ENCODE measurements at regions not wholly inside any gene's neighbourhood (a gene's known extent, or its start where the extent isn't known, plus 50 kb on each side); places are given as distances from the start of the nearest gene placed in this dataset.

DNA sequence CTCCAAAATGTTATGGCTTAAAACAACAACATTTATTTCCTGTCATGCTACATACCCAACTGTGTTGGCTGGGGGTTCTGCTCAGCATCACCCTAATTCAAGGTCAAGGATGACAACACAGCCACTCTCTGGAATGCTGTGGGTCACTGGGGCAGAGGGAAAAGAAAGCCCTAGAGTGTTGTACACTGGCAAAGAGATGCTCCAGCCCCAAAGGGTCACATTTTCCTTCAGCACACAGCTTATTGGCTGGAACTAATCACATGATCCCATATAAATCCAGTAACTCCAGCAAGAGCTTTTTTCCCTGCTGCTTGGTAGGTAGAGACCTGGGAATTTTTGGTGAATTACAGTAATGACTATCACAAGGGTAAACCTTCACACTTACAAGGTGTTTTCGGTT lies 1041.4 kb downstream of the NTRK3 start (continued):
- TF ChIP-seq POLR2AphosphoS5 (IDR thresholded peaks at IDR 0.05; ENCODE audit: low read depth, low read length) (no peak), ARNTL (CRISPR knock-in tag; IDR thresholded peaks at IDR 0.05) (no peak), SOX5 (CRISPR knock-in tag; IDR thresholded peaks at IDR 0.05; ENCODE audit: borderline replicate concordance) (no peak)
- TF ChIP-seq, protein P1, sequence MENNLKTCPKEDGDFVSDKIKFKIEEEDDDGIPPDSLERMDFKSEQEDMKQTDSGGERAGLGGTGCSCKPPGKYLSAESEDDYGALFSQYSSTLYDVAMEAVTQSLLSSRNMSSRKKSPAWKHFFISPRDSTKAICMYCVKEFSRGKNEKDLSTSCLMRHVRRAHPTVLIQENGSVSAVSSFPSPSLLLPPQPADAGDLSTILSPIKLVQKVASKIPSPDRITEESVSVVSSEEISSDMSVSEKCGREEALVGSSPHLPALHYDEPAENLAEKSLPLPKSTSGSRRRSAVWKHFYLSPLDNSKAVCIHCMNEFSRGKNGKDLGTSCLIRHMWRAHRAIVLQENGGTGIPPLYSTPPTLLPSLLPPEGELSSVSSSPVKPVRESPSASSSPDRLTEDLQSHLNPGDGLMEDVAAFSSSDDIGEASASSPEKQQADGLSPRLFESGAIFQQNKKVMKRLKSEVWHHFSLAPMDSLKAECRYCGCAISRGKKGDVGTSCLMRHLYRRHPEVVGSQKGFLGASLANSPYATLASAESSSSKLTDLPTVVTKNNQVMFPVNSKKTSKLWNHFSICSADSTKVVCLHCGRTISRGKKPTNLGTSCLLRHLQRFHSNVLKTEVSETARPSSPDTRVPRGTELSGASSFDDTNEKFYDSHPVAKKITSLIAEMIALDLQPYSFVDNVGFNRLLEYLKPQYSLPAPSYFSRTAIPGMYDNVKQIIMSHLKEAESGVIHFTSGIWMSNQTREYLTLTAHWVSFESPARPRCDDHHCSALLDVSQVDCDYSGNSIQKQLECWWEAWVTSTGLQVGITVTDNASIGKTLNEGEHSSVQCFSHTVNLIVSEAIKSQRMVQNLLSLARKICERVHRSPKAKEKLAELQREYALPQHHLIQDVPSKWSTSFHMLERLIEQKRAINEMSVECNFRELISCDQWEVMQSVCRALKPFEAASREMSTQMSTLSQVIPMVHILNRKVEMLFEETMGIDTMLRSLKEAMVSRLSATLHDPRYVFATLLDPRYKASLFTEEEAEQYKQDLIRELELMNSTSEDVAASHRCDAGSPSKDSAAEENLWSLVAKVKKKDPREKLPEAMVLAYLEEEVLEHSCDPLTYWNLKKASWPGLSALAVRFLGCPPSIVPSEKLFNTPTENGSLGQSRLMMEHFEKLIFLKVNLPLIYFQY (CRISPR knock-in tag; IDR thresholded peaks at IDR 0.05; ENCODE audit: borderline replicate concordance) = no peak
- TF ChIP-seq, protein P2, sequence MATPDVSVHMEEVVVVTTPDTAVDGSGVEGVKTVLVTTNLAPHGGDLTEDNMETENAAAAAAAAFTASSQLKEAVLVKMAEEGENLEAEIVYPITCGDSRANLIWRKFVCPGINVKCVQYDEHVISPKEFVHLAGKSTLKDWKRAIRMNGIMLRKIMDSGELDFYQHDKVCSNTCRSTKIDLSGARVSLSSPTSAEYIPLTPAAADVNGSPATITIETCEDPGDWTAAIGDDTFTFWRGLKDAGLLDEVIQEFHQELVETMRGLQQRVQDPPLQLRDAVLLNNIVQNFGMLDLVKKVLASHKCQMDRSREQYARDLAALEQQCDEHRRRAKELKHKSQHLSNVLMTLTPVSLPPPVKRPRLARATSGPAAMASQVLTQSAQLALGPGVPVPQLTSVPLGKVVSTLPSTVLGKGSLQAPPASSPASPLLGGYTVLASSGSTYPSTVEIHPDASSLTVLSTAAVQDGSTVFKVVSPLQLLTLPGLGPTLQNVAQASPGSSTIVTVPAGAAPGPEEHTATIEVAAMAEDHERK (CRISPR knock-in tag; IDR thresholded peaks at IDR 0.05; ENCODE audit: low read depth) = no peak

DNA sequence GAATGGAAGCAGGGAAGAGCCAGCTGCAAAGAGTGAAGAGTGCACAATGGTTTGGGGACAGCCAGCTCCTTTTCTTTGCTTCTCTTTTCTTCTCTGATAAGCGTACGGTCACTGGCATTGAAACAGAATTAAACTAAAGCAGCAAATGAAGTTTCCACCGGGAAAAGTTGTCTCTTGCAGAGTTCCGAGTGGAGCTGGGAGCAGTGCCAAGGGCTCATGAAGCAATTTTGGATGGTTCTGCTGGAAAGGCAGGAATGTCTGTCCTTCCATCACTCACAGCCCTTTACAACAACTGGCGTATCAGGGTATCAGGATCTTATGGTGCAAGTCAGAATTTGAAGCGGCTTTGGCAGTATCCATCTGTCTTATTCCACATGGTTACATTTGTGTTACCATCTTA lies 1042.9 kb downstream of the NTRK3 start:
- Histone ChIP-seq H3K36me3 (replicated peaks in 1 of 2; ENCODE audit: control insufficient read depth in 1 of 2, insufficient read depth in 2 of 2, low read length in 2 of 2) (no peaks in the 10 kb centered on the region), H3K4me2 (ENCODE audit: low read depth, low read length) (no peak overlapping the region), H3K27me3 (ENCODE audit: control insufficient read depth in 1 of 2, insufficient read depth in 2 of 2, low read length in 2 of 2) (no peaks in the 10 kb centered on the region), H3K27ac (ENCODE audit: extremely low read length, insufficient read depth, low read length) (no peak overlapping the region), H4K20me1 (ENCODE audit: insufficient read depth, low read length) (no peaks in the 10 kb centered on the region), H3K4me3 (replicated peaks in 1 of 3; ENCODE audit: insufficient read depth in 1 of 3, low read depth in 2 of 3, low read length in 3 of 3) (no peak overlapping the region), H3K9me3 (ENCODE audit: low read length) (peaks cover 97% of the 10 kb centered on the region), H3K4me1 (ENCODE audit: insufficient read depth, low read length) (no peaks in the 10 kb centered on the region), H3K79me2 (ENCODE audit: insufficient read depth, low read length) (no peaks in the 10 kb centered on the region), H2AFZ (ENCODE audit: low read length) (no peak overlapping the region), H3K9ac (ENCODE audit: insufficient read depth, low read depth, low read length) (no peak overlapping the region)
- ChIA-PET CTCF (ENCODE audit: low intra/inter-chr PET ratio, low total read pairs) (interaction anchor here (0.6 kb wide), 1 partner anchor 36 kb away, joined by 3 read pairs; no protein-coding TSS in a partner anchor), POLR2A (no interaction called here)
- in situ Hi-C loops (cut with HindIII; ENCODE audit: extremely low pct_ligation_motif_present, low pct_unique_long_range_greater_than_20kb) (no loop called here), intact Hi-C loops (cut with micrococcal nuclease; ENCODE audit: unreplicated experiment) (no loop called here)
- DNase-seq (ENCODE audit: low spot score) (no peak), FAIRE-seq (no peak), ATAC-seq (no peak)
- WGBS (ENCODE audit: low lambda C conversion rate) = 13% methylated on average over 6 of the region's 6 CpGs
- BruUV-seq (replicated peaks) = no TSS peak
- TF ChIP-seq POLR2G (IDR thresholded peaks at IDR 0.05; ENCODE audit: low read depth, low read length) = no peak
- no peak for TF ChIP-seq SMAD3 (CRISPR knock-in tag; IDR thresholded peaks at IDR 0.05)
- no peak for TF ChIP-seq U2AF1 (optimal IDR thresholded peaks at IDR 0.05; ENCODE audit: low read depth, low read length)
- TF ChIP-seq, protein P3, sequence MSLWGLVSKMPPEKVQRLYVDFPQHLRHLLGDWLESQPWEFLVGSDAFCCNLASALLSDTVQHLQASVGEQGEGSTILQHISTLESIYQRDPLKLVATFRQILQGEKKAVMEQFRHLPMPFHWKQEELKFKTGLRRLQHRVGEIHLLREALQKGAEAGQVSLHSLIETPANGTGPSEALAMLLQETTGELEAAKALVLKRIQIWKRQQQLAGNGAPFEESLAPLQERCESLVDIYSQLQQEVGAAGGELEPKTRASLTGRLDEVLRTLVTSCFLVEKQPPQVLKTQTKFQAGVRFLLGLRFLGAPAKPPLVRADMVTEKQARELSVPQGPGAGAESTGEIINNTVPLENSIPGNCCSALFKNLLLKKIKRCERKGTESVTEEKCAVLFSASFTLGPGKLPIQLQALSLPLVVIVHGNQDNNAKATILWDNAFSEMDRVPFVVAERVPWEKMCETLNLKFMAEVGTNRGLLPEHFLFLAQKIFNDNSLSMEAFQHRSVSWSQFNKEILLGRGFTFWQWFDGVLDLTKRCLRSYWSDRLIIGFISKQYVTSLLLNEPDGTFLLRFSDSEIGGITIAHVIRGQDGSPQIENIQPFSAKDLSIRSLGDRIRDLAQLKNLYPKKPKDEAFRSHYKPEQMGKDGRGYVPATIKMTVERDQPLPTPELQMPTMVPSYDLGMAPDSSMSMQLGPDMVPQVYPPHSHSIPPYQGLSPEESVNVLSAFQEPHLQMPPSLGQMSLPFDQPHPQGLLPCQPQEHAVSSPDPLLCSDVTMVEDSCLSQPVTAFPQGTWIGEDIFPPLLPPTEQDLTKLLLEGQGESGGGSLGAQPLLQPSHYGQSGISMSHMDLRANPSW (CRISPR knock-in tag; IDR thresholded peaks at IDR 0.05; ENCODE audit: borderline replicate concordance) = no peak
- no peak for TF ChIP-seq ZNF232 (CRISPR knock-in tag; IDR thresholded peaks at IDR 0.05; ENCODE audit: borderline replicate concordance)
- TF ChIP-seq, protein P4, sequence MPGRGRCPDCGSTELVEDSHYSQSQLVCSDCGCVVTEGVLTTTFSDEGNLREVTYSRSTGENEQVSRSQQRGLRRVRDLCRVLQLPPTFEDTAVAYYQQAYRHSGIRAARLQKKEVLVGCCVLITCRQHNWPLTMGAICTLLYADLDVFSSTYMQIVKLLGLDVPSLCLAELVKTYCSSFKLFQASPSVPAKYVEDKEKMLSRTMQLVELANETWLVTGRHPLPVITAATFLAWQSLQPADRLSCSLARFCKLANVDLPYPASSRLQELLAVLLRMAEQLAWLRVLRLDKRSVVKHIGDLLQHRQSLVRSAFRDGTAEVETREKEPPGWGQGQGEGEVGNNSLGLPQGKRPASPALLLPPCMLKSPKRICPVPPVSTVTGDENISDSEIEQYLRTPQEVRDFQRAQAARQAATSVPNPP (CRISPR knock-in tag; IDR thresholded peaks at IDR 0.05) = no peak
- no peak for TF ChIP-seq ZNF790 (CRISPR knock-in tag; IDR thresholded peaks at IDR 0.05; ENCODE audit: borderline replicate concordance)
- TF ChIP-seq PTBP1 (IDR thresholded peaks at IDR 0.05; ENCODE audit: low read depth, low read length, poor library complexity, severe bottlenecking) = no peak
- TF ChIP-seq NCOA2 (CRISPR knock-in tag; IDR thresholded peaks at IDR 0.05) = no peak
- no peak for TF ChIP-seq ZIK1 (CRISPR knock-in tag; IDR thresholded peaks at IDR 0.05; ENCODE audit: borderline replicate concordance, low read depth)
- TF ChIP-seq ZNF776 (CRISPR knock-in tag; IDR thresholded peaks at IDR 0.05) = no peak

Data from HepG2 (cell line).